ENCODE measurements at regions not wholly inside any gene's neighbourhood (a gene's known extent, or its start where the extent isn't known, plus 50 kb on each side); places are given as distances from the start of the nearest gene placed in this dataset.

DNA sequence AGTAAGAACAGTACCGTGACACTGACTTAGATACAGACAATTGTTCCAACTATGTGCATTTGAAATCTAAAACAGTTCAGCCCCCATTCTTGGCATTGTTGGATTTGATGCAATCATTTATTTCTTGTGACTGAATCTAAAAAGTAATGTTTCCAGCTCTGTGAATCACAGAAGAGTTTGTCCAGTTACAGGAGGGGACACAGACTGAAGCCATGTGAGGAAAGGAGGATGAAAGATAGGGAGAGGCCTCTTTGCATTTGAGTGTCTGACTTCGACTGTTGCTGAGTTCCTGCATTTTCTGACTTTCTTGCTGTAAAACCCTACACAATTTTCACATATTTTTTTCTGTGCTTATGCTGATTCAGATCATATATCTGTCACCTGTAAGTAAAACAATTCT lies 179.3 kb upstream of the PCDH17 start:
- TF ChIP-seq, protein P1, sequence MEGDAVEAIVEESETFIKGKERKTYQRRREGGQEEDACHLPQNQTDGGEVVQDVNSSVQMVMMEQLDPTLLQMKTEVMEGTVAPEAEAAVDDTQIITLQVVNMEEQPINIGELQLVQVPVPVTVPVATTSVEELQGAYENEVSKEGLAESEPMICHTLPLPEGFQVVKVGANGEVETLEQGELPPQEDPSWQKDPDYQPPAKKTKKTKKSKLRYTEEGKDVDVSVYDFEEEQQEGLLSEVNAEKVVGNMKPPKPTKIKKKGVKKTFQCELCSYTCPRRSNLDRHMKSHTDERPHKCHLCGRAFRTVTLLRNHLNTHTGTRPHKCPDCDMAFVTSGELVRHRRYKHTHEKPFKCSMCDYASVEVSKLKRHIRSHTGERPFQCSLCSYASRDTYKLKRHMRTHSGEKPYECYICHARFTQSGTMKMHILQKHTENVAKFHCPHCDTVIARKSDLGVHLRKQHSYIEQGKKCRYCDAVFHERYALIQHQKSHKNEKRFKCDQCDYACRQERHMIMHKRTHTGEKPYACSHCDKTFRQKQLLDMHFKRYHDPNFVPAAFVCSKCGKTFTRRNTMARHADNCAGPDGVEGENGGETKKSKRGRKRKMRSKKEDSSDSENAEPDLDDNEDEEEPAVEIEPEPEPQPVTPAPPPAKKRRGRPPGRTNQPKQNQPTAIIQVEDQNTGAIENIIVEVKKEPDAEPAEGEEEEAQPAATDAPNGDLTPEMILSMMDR (IDR thresholded peaks at IDR 0.05), result no peak
- TF ChIP-seq EZH2 (IDR thresholded peaks at IDR 0.05; ENCODE audit: borderline replicate concordance, insufficient read depth, low read depth, low read length, poor library complexity, severe bottlenecking), result no peak

Measured in B cell (primary cell).